Pancreas (tissue), 10 donors: ENCODE measurements at regions not wholly inside any gene's neighbourhood (a gene's known extent, or its start where the extent isn't known, plus 50 kb on each side); places are given as distances from the start of the nearest gene placed in this dataset.
A peak's percentile ranks its signal among the peaks of the same experiment; 100 is the strongest.

Experiments used
- ATAC-seq, 4 donors: fragments of 200-7000 bp; cut with Tn5 transposase; one replicate each; pipeline versions ENCODE4 v1.8.0 to v1.9.1; 2020; ENCODE audit warnings: mild to moderate bottlenecking in 4 of 4, moderate library complexity in 4 of 4
- DNase-seq, 6 donors: peaks; one replicate each; pipeline ENCODE4 v3.0.0-alpha.2; 2020
- FAIRE-seq: peaks from 2 replicates; lab custom pipeline; 2012; peaks lifted over from hg19 to GRCh38; lab: Jason Lieb, UNC
- H3K27ac ChIP-seq, 4 donors: fragments of 200-600 bp; sonication (generic); 1 replicate in 3 of 4; 2 replicates in 1 of 4; pipeline versions ENCODE4 v1.5.0 to v1.8.0; 2020
- H3K27me3 ChIP-seq, 4 donors: fragments of 200-600 bp; one replicate each; pipeline ENCODE4 v1.8.0; 2021
- H3K36me3 ChIP-seq, 3 donors: fragments of 200-600 bp; sonication (generic) in 1 of 3; one replicate each; pipeline versions ENCODE4 v1.5.0 to v1.8.0; 2020 to 2021
- H3K4me1 ChIP-seq, 3 donors: fragments of 200-600 bp; one replicate each; pipeline ENCODE4 v1.8.0; 2021
- H3K4me3 ChIP-seq, 4 donors: fragments of 200-600 bp; sonication (generic) in 2 of 4; one replicate each; pipeline versions ENCODE4 v1.5.0 to v1.8.0; 2020 to 2021
- H3K9me3 ChIP-seq, 4 donors: fragments of 200-600 bp; one replicate each; pipeline ENCODE4 v1.8.0; 2021
- CTCF ChIP-seq, 4 donors: fragments of 200-600 bp; sonication (generic) in 3 of 4; IDR thresholded peaks; one replicate each; pipeline versions ENCODE4 v1.5.0 to v1.8.0; 2021; ENCODE audit warnings: antibody characterized with exemption in 4 of 4
- WGBS, 2 donors: extraction: QIAGEN DNeasy Blood & Tissue Kit; methylation state at CpG; one replicate each; pipeline ENCODE4 v1.1.7; 2013; 5-methylcytosine and 5-hydroxymethylcytosine counted together
- intact Hi-C, 3 donors: fragments of 100-400 bp; cut with DNase I; formaldehyde crosslinking; loops; one replicate each; pipeline versions ENCODE4 v1.11.1 to v1.14.2; 2022
- donor health status: healthy with polysubstance abuse.
- donor health status: DM: no; HTN: no; CAD: no; lungs with moderate emphysema.
- donor health status: DM: no; HTN: no; CAD: no.
- donor health status: control.
- donor health status: control.
- donor health status: Bipolar disorder and iron deficiency.
- donor health status: DM: yes; HTN: yes; CAD: no.
- donor health status: DM: no; HTN: no; CAD: no.
- donor health status: DM: no; HTN: no; CAD: no.
- donor health status: DM: yes; HTN: yes; CAD: no.

- DNase-seq: peak in 1 of 6 donors; percentile 44
- H3K9me3 ChIP-seq: no peaks in the 10 kb centered on the region
- H3K36me3 ChIP-seq: no peaks in the 10 kb centered on the region
- peaks cover 0 to 7% (median 5%) of the 10 kb centered on the region in 3 donors for H3K4me1 ChIP-seq
- FAIRE-seq: no peak
- H3K27me3 ChIP-seq: no peaks in the 10 kb centered on the region
- no peak for TF ChIP-seq CTCF (IDR thresholded peaks at IDR 0.05)
- no peak overlapping the region for H3K4me3 ChIP-seq
- intact Hi-C loops: no loop called here
- ATAC-seq: peak in 2 of 4 donors; percentile 80 to 83
- WGBS, 2 donors: 52 to 58% methylated on average over 3 of the region's 3 CpGs
- no peak overlapping the region for H3K27ac ChIP-seq
These were observed 72.3 kb upstream of the IFNGR1 start for GRCh38 chr6:137291441-137291840.

- Histone ChIP-seq H3K36me3 (no peaks in the 10 kb centered on the region), H3K4me3 (no peak overlapping the region), H3K4me1 (peaks cover 0 to 7% (median 5%) of the 10 kb centered on the region in 3 donors), H3K9me3 (no peaks in the 10 kb centered on the region), H3K27me3 (no peaks in the 10 kb centered on the region), H3K27ac (no peak overlapping the region)
- WGBS, 2 donors: 12 to 21% methylated on average over 5 of the region's 5 CpGs
- peak; percentile 37 to 81 (median 62) for ATAC-seq
- TF ChIP-seq CTCF (IDR thresholded peaks at IDR 0.05): no peak
- FAIRE-seq: no peak
- intact Hi-C loops: no loop called here
- peak in 1 of 6 donors; percentile 5 for DNase-seq
These were observed 71.5 kb upstream of the IFNGR1 start for GRCh38 chr6:137290601-137291261.

- Histone ChIP-seq H3K9me3 (no peaks in the 10 kb centered on the region), H3K4me1 (peaks cover 0 to 7% (median 5%) of the 10 kb centered on the region in 3 donors), H3K27ac (no peak overlapping the region), H3K4me3 (no peak overlapping the region), H3K27me3 (no peaks in the 10 kb centered on the region), H3K36me3 (no peaks in the 10 kb centered on the region)
- no peak for TF ChIP-seq CTCF (IDR thresholded peaks at IDR 0.05)
- 82 to 90% methylated on average over 1 of the region's 1 CpG for WGBS, 2 donors
- no peak for ATAC-seq
- DNase-seq: no peak
- intact Hi-C loops: no loop called here
- no peak for FAIRE-seq
These were observed 67.7 kb upstream of the IFNGR1 start for GRCh38 chr6:137286916-137287315.

DNA sequence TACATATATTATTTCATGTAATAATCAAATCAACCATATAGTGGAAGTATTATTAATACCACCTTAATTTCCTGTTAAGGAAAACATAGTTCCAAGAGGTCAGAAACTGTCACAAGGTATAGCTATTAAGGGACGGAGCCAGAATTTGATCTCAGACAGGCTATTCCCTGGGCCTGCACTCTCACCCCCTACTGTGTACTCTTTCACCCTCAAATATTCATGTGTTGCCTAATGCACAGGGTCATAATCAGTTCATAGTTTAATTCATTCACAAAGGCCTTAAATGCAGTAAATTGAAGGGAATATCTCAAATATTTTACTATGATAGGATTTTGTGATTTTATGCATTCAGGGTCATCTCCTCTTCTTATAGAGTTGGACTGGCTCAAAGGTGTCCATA lies 67.2 kb upstream of the IFNGR1 start:
- no peak overlapping the region for H3K27ac ChIP-seq
- 87 to 93% methylated on average over 1 of the region's 1 CpG for WGBS, 2 donors
- FAIRE-seq (no peak), DNase-seq (no peak), ATAC-seq (no peak)
- H3K36me3 ChIP-seq: no peaks in the 10 kb centered on the region
- TF ChIP-seq CTCF (IDR thresholded peaks at IDR 0.05): no peak
- no peak overlapping the region for H3K4me3 ChIP-seq
- no peaks in the 10 kb centered on the region for H3K9me3 ChIP-seq
- H3K27me3 ChIP-seq: no peaks in the 10 kb centered on the region
- intact Hi-C loops: no loop called here
- peaks cover 0 to 7% (median 5%) of the 10 kb centered on the region in 3 donors for H3K4me1 ChIP-seq

DNA sequence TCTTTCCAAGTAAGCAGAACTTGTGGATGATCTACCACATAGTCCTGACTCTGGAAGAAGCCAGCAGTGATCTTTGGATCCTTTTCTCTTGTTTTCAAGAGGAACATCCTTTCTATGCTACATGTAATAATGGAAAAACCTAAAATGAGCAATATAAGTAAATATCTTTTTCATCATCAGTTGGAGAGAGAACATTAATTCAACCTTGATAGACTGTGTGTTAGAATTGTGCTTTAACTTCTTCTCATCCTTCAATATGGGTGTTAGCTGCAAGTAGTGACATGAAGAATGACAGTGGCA lies 65.6 kb upstream of the IFNGR1 start:
- ATAC-seq (no peak), DNase-seq (no peak), FAIRE-seq (no peak)
- no peak for TF ChIP-seq CTCF (IDR thresholded peaks at IDR 0.05)
- Histone ChIP-seq H3K27ac (no peak overlapping the region), H3K27me3 (no peaks in the 10 kb centered on the region), H3K4me1 (no peaks in the 10 kb centered on the region), H3K36me3 (no peaks in the 10 kb centered on the region), H3K4me3 (no peak overlapping the region), H3K9me3 (no peaks in the 10 kb centered on the region)
- intact Hi-C loops: no loop called here
